IPS-NIHi7 (cell line): ENCODE measurements at regions not wholly inside any gene's neighbourhood (a gene's known extent, or its start where the extent isn't known, plus 50 kb on each side); places are given as distances from the start of the nearest gene placed in this dataset.
A peak's percentile ranks its signal among the peaks of the same experiment; 100 is the strongest.

Source experiments
- DNase-seq: peaks from one replicate; pipeline ENCODE4 v3.0.0; 2012; ENCODE audit warnings: mixed read lengths; ENCODE audit errors: extremely low spot score

DNA sequence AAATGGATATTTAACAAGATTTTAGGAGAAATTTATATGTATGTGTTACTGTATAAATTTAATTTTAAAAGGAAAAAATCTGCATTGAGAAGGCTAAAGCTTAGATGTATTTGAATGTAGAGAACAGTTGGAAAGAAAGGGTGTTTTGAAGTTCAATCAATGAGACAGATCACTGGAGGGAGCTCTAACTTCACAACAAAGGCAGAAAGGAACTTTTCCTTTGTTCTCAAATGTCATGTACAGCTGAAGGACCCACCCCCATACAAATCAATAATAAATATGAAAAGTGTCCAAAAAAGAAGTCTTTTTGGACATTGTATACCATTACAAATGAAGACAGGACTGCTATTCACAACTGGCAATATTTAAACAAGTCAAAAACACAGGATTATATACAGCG is 403.4 kb downstream of the DNAJB9 start:
- DNase-seq = peak; percentile 28

DNA sequence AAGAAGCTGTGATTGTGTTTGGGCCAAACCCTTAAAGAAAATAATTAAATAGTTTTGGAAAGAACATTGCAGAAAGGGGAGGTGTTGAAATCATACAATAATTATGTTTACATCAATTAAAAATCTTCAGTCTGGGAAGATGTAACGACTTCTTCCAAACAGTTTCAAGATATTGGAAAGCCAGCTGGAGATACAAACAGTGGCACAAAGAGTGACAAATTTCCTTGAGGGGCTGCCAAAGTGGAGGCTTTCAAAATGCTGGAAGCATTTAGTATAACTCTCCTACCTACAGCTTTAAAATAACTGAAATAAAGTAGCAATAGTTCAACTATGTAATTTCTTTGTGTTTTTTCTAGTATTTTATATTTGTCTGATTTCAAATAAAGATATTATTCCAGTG is 405.0 kb downstream of the DNAJB9 start:
- no peak for DNase-seq

DNA sequence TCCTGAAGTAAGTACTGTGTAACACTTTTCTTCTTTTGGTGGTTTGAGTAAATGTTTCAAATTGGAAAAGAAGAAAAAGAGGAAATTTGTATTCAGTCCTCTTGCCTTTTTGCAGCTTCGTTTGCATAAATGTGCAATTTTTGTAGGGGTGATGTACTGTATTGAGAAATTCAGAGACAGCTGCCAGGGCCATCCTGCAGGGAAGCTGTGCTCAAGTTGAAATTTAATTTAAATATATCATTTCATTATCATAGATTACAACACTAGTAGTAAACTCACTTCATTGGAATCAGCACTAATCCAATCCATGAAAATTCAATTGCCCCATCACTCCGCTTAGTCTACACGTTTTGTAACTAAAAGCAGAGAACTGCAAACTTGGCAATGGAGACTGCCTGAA is 415.4 kb downstream of the DNAJB9 start:
- no peak for DNase-seq

DNA sequence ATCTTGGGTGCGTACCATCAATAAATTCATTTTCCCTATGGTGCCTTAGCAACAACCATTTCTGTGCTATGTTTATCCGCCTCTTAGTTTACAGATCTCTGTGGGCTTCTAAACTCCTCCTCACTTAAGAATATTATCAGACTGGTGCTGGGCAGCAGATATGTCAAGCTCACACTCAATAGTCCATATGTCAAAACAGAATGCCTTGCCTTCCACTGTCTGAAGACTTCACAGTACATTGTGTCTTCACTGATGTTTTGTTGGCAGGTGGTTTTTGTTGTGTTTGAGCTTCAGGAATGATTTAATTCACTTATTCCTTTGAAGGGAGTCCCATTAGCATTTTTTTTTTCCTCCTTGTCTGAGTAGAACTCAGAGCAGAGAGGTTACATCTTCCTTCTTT is 419.6 kb downstream of the DNAJB9 start:
- DNase-seq = no peak

DNA sequence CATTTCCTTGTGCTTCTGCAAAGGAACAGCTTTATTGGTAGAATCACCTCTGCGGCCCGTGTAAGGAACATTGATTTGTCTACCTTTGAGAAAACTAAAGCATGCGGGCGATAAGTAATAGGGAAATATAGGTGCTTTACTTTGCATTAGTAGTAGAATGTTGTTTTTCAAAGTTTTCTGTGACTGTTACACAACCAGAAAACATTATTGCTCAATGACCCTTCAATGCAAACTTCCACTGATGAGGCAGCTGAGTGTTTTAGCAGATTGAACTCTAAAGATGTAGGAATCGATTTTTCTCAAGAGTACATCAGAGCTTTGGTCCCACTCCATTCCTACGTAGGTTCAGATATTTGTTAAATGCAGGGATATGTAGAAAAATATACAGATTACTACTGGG is 427.8 kb downstream of the DNAJB9 start:
- DNase-seq = no peak

DNA sequence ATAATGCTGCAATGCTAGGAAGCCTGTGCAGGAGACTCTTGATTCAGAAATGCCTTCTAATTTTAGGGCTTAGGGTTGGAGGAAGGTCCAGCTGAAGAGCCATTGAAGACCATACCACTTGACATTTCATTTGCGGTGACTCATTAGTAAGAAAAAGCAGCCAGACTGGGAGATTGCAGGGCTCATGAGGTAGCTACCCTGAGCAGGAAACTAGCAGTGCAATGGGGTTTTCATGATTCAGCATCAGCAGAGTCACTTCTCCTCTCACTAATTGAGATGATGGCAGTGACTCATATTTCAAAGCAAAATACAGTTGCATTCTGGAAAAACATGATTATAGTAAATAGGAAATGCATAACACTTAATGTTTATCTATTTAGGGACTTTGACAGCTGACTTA is 434.1 kb downstream of the DNAJB9 start:
- DNase-seq = no peak

DNA sequence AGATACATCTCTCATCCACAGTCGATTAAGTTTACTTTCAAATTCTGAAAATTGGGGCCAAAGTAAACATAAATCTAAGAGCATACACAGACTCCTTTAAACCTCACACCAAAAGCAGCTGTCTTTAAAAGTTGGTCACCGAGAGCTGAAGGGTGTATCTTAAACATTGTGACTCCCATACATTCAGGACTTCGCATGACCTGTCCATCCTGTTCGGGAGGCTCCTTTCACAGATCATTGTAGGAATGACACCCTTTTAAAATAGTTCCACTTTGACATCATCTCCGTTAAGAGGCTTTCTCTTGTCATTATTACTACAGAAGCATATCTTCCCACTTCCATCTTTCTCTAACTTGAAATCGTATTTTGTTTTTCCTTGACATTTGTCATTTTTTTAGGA is 440.0 kb downstream of the DNAJB9 start:
- DNase-seq = no peak

DNA sequence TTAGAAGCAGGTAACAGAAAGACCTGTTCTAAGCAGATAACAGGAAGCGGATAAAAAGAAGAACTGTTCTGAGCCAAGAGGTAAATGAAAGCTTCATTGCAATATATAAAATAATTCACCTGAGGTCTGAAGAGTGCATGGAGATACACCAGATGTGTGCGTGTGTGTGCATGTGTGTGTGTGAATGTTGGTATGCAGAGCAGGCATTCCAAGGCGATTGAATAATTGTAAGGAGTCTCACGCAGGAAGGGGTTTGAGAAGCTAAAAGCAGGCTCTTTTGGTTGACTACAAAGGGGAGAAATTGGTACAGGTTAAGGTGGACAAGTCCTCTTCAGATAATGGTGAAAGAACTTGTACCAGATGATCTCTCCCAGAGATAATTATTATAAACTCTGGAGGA is 450.6 kb downstream of the DNAJB9 start:
- DNase-seq = no peak

DNA sequence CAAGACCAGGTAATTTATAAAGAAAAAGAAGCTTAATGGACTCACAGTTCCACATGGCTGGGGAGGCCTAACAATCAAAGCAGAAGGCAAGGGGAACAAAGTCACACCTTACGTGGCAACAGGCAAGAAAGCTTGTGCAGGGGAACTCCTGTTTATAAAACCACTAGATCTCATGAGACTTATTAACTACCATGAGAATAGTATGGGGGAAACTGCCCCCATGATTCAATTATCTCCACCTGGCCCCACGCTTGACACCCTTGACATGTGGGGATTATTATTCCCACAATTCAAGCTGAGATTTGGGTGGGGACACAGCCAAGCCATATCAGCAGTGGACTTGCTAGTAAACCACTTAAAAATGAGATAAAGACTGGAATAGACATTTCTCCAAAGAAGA is 451.7 kb downstream of the DNAJB9 start:
- no peak for DNase-seq

DNA sequence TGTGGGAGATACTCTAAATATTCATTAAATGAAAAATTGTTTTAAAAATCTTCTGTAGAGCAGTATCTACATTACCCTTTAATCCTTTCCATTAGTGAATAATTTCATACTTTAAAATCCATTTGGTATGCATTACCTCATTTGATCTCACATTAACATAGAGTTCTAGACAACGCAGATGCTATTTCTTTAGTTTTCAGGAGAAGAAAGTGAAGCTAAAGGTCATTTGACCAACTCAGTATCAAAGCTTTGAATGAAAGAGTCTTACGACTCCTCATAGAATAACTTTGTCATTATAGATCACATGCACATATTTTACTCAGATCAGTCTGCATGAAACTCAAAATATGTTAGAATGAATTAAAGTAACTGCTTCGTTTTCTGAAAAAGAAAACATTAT is 460.2 kb downstream of the DNAJB9 start:
- no peak for DNase-seq

DNA sequence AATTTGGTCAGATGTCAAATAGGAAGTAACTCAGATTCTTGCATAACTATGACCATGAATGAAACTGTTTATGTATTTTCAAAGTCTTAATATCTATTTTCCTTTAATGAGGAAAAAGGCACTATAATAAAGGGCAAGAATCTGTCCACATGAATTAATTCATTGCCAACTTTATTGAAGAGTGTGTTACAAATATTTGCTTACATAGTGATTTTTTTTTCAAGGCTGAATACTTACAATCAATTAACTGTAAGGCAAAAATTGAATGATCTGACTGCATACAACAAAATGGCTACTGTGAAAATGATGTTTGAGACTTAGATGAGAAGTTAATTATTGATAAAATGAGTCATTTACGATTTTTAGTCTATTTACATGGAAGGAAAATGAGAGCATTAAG is 475.0 kb downstream of the DNAJB9 start:
- DNase-seq = no peak

DNA sequence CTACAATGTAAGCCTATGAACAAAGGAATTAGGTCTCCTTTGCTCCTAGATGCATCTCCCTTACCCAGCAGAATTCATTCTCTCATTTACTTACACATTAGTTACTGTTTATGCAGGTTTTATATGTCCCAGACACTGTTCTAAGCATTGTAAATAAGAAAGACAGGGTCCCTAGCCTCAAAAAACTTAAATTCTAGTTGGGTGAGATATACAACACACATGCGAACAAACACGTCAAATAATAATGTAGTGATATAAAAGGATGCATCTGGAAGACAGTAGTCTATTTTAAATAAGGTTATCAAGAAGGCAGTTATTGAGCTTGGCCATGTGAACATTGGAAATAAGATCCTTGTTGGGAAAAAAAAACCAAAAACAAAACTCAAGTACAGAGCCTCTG is 479.7 kb downstream of the DNAJB9 start:
- no peak for DNase-seq

DNA sequence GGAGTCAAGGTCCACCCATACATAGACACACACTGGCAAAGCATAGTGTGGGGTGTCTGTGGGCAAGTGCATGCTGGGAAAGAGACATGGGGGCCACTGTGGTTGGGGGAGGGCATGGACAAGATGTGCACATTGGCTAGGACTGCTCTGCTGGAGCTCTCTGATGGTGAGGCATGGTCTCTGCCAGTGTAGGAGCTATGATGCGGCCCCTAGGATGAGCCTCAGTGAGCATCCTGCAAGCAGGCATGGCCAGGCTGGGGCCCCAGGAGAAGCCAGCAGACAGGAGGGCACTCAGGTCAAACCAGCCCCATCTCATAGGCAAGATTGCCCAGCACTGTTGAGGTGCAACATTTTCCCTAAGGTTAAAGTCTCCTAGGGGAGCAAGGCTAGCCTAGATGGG is 489.4 kb downstream of the DNAJB9 start:
- DNase-seq = no peak

DNA sequence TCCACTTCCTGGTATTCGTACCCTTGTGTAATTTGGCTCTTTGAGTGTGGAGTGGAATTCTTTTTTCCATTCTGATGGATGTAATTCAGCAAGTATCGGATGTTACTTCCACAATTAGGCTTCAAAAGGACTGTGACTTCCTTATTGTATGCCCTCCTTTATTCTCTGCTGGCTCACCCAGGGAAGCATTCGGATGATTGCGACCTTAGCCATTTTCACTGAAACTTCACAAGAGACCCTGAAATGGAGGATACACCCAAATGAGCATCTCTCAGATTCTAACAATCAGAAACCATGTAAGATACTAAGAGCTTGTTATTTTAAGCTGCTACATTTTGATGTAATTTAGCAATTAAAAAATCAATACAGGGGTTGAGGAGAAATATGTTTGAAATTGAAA is 493.1 kb downstream of the DNAJB9 start:
- no peak for DNase-seq

DNA sequence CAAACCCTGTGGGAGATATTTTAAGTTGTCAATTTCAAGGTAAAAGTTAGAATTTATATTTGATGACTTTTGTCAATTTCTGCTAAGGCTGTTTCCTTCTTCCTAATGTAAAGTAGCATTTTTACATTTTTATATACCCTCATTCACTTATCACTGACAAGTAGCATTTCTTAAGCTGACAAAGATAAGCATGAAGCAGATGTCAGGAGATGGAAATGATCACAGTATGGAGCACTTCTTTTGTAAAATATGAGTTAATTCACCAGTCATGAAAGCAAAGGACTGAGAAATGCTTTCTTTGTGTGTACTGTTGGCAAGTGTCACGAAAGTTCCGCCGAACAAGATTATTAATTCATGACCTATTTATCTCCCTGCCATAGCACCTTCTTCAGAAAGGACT is 503.9 kb downstream of the DNAJB9 start:
- DNase-seq = no peak

DNA sequence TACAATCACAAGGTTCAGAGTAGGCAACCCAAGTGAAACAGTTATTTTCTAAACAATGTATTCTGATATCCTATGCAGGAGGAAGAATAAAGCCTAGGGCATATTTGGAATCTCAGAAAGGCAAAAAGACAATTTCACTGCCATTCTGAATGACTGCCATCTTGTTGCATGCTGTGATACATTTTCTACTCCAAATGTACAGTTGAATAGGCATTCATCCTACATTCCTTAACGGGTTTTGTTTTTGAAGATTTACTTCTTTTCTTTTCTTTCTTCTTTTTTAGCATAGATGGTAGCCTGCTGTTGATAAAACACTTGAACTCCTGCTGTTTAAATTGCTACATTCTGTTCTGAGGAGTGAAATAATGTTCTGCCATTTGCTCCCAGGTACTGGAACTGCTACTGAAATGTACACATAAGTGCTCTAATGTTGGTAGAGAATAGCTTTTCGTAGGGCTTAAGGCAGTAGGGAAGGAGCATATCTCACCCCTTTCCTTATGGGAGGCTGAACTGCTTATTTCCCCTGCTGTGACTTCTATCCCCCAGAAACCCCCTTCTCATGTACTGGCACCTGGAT is 506.8 kb downstream of the DNAJB9 start:
- no peak for DNase-seq

DNA sequence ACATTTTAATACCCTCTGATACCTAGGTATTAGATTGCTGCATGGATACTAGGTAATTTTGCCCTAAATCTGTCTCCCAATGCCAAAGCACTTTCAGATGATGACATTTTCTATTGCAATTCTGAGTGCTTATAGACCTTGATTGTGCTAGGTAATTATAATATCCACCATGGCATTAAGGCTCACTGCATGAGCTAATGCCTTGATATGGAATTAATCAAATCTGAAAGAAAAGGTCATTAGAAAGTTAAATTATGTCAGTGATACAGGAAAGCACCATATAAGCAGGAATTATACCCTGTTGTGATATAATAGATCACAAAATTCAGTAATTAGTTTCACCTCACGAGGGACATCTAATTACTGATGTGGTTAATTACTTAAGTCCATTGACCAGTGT is 521.4 kb downstream of the DNAJB9 start:
- DNase-seq = no peak

DNA sequence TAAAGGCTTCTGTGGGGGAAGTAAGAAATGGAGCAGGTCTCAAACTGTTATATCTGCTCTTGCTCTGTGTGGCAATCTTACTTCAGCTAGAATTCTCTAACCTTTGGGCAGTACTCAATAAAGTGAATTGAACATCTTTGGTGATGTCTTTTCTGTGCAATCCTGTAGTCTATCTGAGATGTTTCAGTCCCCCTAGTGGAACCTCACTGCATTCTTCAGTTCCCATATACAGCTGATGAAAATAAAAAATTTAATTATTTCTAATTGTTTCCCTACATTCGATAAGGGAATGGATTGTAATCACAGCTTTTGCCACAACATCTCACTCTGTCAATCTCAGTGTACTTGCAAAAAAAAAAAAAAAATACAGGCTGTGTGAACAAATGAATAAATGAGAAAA is 522.6 kb downstream of the DNAJB9 start:
- no peak for DNase-seq

DNA sequence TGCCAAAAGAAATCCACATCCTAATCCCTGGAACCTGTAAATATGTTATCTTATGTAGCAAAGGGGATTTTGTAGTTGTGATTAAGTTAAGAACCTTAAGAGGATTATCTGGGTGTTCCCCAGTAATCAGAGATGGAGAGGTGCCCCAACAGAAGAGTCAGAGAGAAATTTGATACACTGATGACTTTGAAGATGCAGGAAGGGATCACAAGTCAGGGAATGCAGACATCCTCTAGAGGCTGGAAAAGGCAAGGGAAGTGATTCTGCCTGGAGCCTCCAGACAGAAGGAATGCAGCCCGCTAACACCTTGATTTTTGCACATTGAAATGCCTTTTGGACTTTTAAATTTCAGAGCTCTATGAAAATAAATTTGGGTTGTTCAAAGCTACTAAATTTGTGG is 531.7 kb downstream of the DNAJB9 start:
- DNase-seq = no peak

DNA sequence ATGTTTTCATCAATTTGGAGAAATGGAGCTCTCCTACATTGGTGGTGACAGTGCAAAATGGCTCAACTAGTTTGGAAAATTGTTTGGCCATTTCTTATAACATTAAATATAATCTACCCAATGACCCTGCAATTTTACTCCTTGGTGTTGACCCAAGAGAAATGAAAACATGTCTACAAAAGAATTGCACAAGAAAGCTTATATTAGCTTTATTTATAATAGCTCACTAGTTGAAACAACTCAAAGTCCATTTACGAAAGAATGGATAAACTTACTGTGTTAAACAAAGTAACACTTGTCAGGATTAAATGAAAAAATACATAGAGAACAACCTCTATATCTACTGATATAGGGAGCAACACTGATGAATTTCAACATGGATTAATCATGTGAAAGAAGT is 539.9 kb downstream of the DNAJB9 start:
- DNase-seq = no peak

DNA sequence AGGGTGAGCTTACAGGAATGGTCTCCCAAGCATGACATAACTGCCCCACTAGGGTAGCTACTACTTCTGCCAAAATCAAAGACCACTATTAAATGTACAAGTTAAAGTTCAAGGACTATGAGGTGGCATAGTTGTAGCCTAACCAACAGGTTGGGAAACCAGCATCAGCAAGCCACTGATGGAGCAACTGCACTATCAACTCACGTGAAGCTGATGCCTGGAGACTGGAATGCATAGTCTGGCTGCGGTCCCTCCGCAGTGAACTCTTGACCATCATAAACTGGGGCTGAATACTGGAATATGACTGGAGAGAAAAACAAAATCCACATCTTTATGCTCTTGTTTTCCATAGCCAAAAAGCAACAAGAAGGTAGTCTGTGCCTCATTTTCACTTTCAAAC is 541.4 kb downstream of the DNAJB9 start:
- no peak for DNase-seq

DNA sequence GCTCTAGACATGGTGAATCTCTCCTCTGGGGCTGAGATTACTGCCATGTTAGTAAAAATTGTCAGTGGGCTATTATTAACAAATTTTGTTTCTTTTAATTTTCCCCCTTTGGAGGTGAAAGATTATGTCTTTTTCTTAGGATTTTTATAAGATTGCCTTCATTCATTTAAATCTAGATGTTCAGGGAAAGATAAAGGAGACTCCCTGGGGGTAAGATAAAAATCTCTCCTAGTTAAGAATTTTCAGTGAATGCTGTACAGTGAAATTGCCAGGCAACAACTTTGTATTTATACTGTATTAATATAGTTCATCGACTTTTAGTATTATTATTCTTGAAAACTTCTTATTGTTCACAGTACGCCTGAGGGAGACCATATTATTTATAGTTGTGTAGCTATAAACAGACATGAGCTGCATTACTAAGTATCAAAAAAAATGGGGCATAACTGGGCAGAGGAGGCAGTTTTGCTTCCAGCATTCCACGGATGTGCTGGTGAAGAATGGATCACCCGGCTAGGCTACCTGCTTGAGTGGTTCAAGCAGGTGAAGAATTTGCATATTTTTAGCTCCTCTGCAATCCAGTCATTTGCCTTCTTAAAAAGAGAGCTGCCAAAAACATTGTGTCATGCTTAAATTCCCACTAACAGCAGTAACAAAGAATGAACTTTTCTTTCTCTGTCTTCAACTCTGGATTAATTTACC is 552.1 kb downstream of the DNAJB9 start:
- no peak for DNase-seq

DNA sequence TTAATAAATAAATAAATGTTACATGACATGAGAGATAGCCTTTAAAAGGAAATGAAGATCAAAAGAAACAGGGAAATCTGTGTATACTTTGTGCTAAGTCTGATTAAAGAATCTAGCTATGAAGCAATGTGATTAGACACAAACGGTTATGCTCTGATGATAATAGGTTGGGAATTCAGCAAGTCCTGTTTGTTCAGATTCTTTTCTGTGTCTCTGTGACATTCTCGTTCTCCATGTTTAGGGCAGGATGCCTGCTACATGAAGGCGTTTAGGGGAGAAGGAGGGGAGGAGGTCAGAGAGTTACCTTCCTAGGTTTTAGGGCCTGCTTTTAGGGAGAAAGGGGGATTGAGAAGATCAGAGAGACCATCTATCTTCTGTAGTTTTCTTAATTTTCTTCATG is 555.3 kb downstream of the DNAJB9 start:
- DNase-seq = no peak

DNA sequence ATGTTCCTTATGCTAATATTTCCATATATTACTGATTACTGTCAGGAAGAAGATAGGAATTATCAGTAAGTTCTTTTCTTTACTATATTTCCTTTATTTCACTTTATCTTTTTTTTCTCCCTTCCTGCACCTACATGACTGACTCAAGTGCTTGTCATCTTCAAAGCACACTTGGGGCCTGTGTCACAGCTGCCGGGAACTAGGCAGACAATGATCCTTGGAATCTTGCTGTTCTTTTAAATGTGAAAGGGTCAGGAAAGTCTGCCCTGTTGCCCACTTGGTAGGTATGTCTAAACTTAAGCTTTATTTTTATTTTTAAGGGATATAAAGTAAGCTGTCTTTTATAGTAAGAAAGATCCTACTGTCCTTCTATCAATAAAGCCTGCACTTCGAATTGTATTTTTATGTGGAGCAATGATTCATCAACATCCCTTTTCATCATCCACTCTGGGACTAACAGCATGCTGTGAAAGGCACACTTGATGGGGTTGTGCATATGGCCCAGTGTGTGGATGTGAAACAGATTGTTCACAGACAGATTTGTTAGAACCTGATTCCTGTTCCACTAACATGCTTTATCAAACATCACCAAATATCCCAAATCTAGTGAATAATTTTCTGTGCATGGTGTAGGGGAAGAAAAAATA is 556.9 kb downstream of the DNAJB9 start:
- DNase-seq = no peak
